ENCODE measurements at regions not wholly inside any gene's neighbourhood (a gene's known extent, or its start where the extent isn't known, plus 50 kb on each side); places are given as distances from the start of the nearest gene placed in this dataset.

DNA sequence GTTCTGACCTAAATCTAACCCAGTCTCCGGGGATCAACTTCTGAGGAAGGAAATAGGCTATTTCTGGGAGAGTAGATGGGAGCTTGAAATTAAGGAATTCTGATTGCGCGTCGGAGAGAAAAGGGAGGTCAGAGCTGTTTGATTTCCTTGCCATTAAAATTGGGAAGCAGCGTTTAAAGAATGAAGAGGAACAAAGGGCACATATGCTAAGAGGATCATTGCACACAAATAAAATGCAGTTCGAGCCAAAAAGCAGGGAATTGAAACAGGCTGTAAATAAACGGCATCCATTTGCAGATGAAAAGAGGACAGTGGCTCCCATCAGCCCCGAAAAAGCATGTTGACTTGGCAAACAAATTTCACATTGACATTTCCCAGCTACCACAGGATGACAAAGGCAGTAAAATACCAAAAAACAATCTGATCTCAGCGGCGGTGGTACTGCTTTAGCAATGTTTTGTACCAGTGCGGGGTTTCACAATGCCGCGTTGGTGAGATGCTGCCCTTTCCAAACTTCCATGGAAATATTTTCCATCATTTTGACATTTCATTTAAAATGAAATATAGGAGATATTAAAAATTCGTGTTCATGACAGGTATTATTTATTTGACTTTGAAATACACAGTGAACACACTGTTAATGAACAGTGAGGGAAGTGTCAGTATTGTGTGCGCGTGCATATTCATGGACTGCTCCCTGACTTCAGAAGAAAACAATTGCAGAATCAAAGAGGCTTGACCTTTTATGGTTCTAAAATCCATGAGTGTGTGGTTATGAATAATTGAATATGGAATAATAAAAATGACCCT, 108.8 kb downstream of the SQOR start:
- Histone ChIP-seq H2AK5ac (ENCODE audit: low read length) (no peak overlapping the region), H4K91ac (ENCODE audit: low read depth, low read length) (no peak overlapping the region), H2BK12ac (ENCODE audit: low read length) (no peak overlapping the region), H3K4me3 (ENCODE audit: low read depth, low read length) (no peak overlapping the region), H3K9ac (ENCODE audit: low read length) (no peak overlapping the region), H4K12ac (ENCODE audit: low read depth, low read length) (no peak overlapping the region), H3K27ac (ENCODE audit: low read depth, low read length) (no peak overlapping the region), H2BK120ac (ENCODE audit: insufficient read depth, low read length, poor library complexity) (no peak overlapping the region), H3K4me1 (ENCODE audit: control insufficient read depth in 1 of 2, insufficient read depth in 2 of 2, low read length in 2 of 2) (no peaks in the 10 kb centered on the region), H3K18ac (ENCODE audit: low read length) (no peak overlapping the region), H3K4me2 (ENCODE audit: low read length) (no peak overlapping the region), H2AFZ (ENCODE audit: insufficient read depth, low read length, poor library complexity) (no peak overlapping the region), H2BK5ac (ENCODE audit: low read depth, low read length, poor library complexity) (no peak overlapping the region), H4K8ac (ENCODE audit: low read depth, low read length) (no peak overlapping the region), H3K79me1 (ENCODE audit: low read length) (no peaks in the 10 kb centered on the region), H3K27me3 (ENCODE audit: insufficient read depth, low read length) (no peaks in the 10 kb centered on the region), H3K4ac (ENCODE audit: low read depth, low read length) (no peak overlapping the region), H3K14ac (ENCODE audit: low read length) (no peak overlapping the region), H3K79me2 (ENCODE audit: control insufficient read depth, insufficient read depth, low read length, poor library complexity) (no peaks in the 10 kb centered on the region), H3K23ac (ENCODE audit: low read length) (no peak overlapping the region), H3K9me3 (ENCODE audit: insufficient read depth, low read depth, low read length) (peaks cover 2% of the 10 kb centered on the region), H3K36me3 (ENCODE audit: control insufficient read depth in 1 of 2, insufficient read depth in 2 of 2, low read length in 2 of 2) (no peaks in the 10 kb centered on the region)
- no peak for DNase-seq
- WGBS (ENCODE audit: extremely low coverage, insufficient coverage, insufficient read length): no CpG with 5 or more reads among the region's 16 CpGs

- Histone ChIP-seq H3K23ac (ENCODE audit: low read length) (no peak overlapping the region), H4K12ac (ENCODE audit: low read depth, low read length) (no peak overlapping the region), H2BK5ac (ENCODE audit: low read depth, low read length, poor library complexity) (no peak overlapping the region), H3K27me3 (ENCODE audit: insufficient read depth, low read length) (no peaks in the 10 kb centered on the region), H3K9me3 (ENCODE audit: insufficient read depth, low read depth, low read length) (peaks cover 2% of the 10 kb centered on the region), H3K27ac (ENCODE audit: low read depth, low read length) (no peak overlapping the region), H4K8ac (ENCODE audit: low read depth, low read length) (no peak overlapping the region), H3K36me3 (ENCODE audit: control insufficient read depth in 1 of 2, insufficient read depth in 2 of 2, low read length in 2 of 2) (no peaks in the 10 kb centered on the region), H3K9ac (ENCODE audit: low read length) (no peak overlapping the region), H2BK12ac (ENCODE audit: low read length) (no peak overlapping the region), H2BK120ac (ENCODE audit: insufficient read depth, low read length, poor library complexity) (no peak overlapping the region), H3K14ac (ENCODE audit: low read length) (no peak overlapping the region), H3K4me1 (ENCODE audit: control insufficient read depth in 1 of 2, insufficient read depth in 2 of 2, low read length in 2 of 2) (no peaks in the 10 kb centered on the region), H2AFZ (ENCODE audit: insufficient read depth, low read length, poor library complexity) (no peak overlapping the region), H3K4ac (ENCODE audit: low read depth, low read length) (no peak overlapping the region), H3K79me2 (ENCODE audit: control insufficient read depth, insufficient read depth, low read length, poor library complexity) (no peaks in the 10 kb centered on the region), H4K91ac (ENCODE audit: low read depth, low read length) (no peak overlapping the region), H3K4me3 (ENCODE audit: low read depth, low read length) (no peak overlapping the region), H3K79me1 (ENCODE audit: low read length) (no peaks in the 10 kb centered on the region), H3K4me2 (ENCODE audit: low read length) (no peak overlapping the region), H3K18ac (ENCODE audit: low read length) (no peak overlapping the region), H2AK5ac (ENCODE audit: low read length) (no peak overlapping the region)
- no peak for DNase-seq
- no CpG with 5 or more reads among the region's 4 CpGs for WGBS (ENCODE audit: extremely low coverage, insufficient coverage, insufficient read length)
These were observed 109.4 kb downstream of the SQOR start for GRCh38 chr15:45744236-45744589.

GRCh38 chr15:45747426-45747825, 112.6 kb downstream of the SQOR start:
- no CpG with 5 or more reads among the region's 3 CpGs for WGBS (ENCODE audit: extremely low coverage, insufficient coverage, insufficient read length)

GRCh38 chr15:45751629-45752028, 116.8 kb downstream of the SQOR start:
- no peak overlapping the region for H4K12ac ChIP-seq (ENCODE audit: low read depth, low read length)
- H3K14ac ChIP-seq (ENCODE audit: low read length): no peak overlapping the region
- no peak overlapping the region for H4K8ac ChIP-seq (ENCODE audit: low read depth, low read length)
- no peak overlapping the region for H2BK12ac ChIP-seq (ENCODE audit: low read length)
- H3K27ac ChIP-seq (ENCODE audit: low read depth, low read length): no peak overlapping the region
- no peaks in the 10 kb centered on the region for H3K79me2 ChIP-seq (ENCODE audit: control insufficient read depth, insufficient read depth, low read length, poor library complexity)
- no peak overlapping the region for H2AFZ ChIP-seq (ENCODE audit: insufficient read depth, low read length, poor library complexity)
- H3K18ac ChIP-seq (ENCODE audit: low read length): no peak overlapping the region
- WGBS (ENCODE audit: extremely low coverage, insufficient coverage, insufficient read length): no CpG with 5 or more reads among the region's 3 CpGs
- H3K23ac ChIP-seq (ENCODE audit: low read length): no peak overlapping the region
- no peak overlapping the region for H3K4ac ChIP-seq (ENCODE audit: low read depth, low read length)
- no peak overlapping the region for H3K9ac ChIP-seq (ENCODE audit: low read length)
- H3K36me3 ChIP-seq (ENCODE audit: control insufficient read depth in 1 of 2, insufficient read depth in 2 of 2, low read length in 2 of 2): no peaks in the 10 kb centered on the region
- no peak overlapping the region for H2BK120ac ChIP-seq (ENCODE audit: insufficient read depth, low read length, poor library complexity)
- no peaks in the 10 kb centered on the region for H3K27me3 ChIP-seq (ENCODE audit: insufficient read depth, low read length)
- no peak overlapping the region for H2AK5ac ChIP-seq (ENCODE audit: low read length)
- H3K4me3 ChIP-seq (ENCODE audit: low read depth, low read length): no peak overlapping the region
- no peak overlapping the region for H4K91ac ChIP-seq (ENCODE audit: low read depth, low read length)
- H3K4me2 ChIP-seq (ENCODE audit: low read length): no peak overlapping the region
- no peak overlapping the region for H2BK5ac ChIP-seq (ENCODE audit: low read depth, low read length, poor library complexity)
- H3K4me1 ChIP-seq (ENCODE audit: control insufficient read depth in 1 of 2, insufficient read depth in 2 of 2, low read length in 2 of 2): no peaks in the 10 kb centered on the region
- H3K9me3 ChIP-seq (ENCODE audit: insufficient read depth, low read depth, low read length): no peaks in the 10 kb centered on the region
- no peak for DNase-seq
- no peaks in the 10 kb centered on the region for H3K79me1 ChIP-seq (ENCODE audit: low read length)

More at GRCh38 chr15:45747426-45747825, 112.6 kb downstream of the SQOR start:
- Histone ChIP-seq H2BK5ac (ENCODE audit: low read depth, low read length, poor library complexity) (no peak overlapping the region), H2AFZ (ENCODE audit: insufficient read depth, low read length, poor library complexity) (no peak overlapping the region), H3K79me1 (ENCODE audit: low read length) (no peaks in the 10 kb centered on the region), H2AK5ac (ENCODE audit: low read length) (no peak overlapping the region), H3K36me3 (ENCODE audit: control insufficient read depth in 1 of 2, insufficient read depth in 2 of 2, low read length in 2 of 2) (no peaks in the 10 kb centered on the region), H2BK12ac (ENCODE audit: low read length) (no peak overlapping the region), H3K4me3 (ENCODE audit: low read depth, low read length) (no peak overlapping the region), H2BK120ac (ENCODE audit: insufficient read depth, low read length, poor library complexity) (no peak overlapping the region), H3K9ac (ENCODE audit: low read length) (no peak overlapping the region), H4K8ac (ENCODE audit: low read depth, low read length) (no peak overlapping the region), H3K9me3 (ENCODE audit: insufficient read depth, low read depth, low read length) (no peaks in the 10 kb centered on the region), H4K12ac (ENCODE audit: low read depth, low read length) (no peak overlapping the region), H4K91ac (ENCODE audit: low read depth, low read length) (no peak overlapping the region), H3K79me2 (ENCODE audit: control insufficient read depth, insufficient read depth, low read length, poor library complexity) (no peaks in the 10 kb centered on the region), H3K4ac (ENCODE audit: low read depth, low read length) (no peak overlapping the region), H3K27me3 (ENCODE audit: insufficient read depth, low read length) (no peaks in the 10 kb centered on the region), H3K4me2 (ENCODE audit: low read length) (no peak overlapping the region), H3K14ac (ENCODE audit: low read length) (no peak overlapping the region), H3K4me1 (ENCODE audit: control insufficient read depth in 1 of 2, insufficient read depth in 2 of 2, low read length in 2 of 2) (no peaks in the 10 kb centered on the region), H3K27ac (ENCODE audit: low read depth, low read length) (no peak overlapping the region), H3K23ac (ENCODE audit: low read length) (no peak overlapping the region), H3K18ac (ENCODE audit: low read length) (no peak overlapping the region)
- no peak for DNase-seq
